Skin of body (tissue), 1 donor: ENCODE measurements at regions not wholly inside any gene's neighbourhood (a gene's known extent, or its start where the extent isn't known, plus 50 kb on each side); places are given as distances from the start of the nearest gene placed in this dataset.

Source experiments
- DNase-seq: peaks from one replicate; lab custom pipeline; 2025; lab: John Stamatoyannopoulos, UW

DNA sequence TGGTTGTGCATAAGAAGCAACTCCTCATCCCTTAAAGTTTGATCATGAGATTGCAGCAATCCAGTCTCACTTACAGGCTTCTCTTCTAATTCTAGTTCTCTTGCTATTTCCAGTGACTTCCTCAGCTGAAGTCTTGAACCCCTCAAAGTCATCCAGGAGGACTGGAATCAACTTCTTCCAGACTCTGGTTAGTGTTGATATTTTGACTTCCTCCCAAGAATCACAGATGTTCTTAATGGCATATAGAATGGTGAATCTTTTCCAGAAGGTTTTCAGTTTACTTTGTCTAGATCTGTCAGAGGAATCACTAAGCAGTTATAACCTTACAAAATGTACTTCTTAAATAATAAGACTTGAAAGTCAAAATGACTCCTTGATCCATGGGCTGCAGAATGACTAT, 81.3 kb upstream of the UBL3 start:
- DNase-seq = no peak

DNA sequence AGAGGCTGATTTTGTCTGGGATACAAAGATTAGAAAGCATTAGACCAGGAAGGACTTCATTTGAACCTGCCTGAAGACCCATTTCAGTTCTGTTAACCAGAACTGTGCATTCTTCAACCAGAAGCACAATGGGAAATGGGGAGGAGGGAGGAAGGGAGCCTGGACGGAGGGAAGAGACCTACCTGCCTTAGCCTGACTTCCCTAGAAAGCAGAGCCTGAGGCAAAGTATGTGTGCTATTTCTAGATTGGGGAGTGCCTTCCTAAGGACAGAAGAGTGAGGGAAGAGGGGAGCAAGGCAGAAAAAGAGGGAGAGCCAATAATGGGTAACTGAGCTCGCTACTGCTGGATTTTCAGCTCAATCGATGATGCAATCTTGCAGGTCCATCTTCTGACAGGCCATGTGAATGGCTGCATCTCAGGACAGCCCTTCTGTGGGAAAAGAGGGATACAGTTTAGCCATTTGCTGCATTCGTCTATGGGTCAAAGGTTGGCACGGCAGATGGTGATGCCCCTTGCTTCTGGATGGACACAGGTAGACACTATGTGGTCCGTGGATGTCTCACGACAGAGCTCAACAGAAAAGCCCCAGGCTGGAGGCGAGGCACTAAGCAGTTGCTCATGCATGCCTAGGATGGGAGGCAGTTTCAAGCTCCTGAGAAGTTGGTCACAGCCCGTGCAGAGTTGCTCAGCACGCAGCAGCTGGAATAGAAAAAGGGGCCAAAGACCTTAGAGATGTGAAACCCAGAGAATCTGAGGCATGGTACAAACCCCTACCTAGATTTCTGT, 78.8 kb upstream of the UBL3 start:
- no peak for DNase-seq

DNA sequence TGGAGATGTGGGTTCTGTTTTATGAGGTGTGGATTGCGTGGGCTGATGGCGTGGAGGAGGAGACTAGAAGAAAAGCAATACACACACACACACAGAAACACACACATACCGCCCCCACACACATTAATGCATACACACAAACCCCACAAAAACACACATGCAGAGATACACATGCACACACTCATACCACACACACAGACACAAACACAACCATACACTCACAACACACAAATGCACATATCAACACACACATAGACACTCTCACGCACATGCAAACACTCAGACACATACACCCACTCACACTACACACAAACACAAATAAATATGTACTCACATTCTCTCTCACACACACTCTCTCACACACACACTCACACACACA, 75.7 kb upstream of the UBL3 start:
- no peak for DNase-seq

DNA sequence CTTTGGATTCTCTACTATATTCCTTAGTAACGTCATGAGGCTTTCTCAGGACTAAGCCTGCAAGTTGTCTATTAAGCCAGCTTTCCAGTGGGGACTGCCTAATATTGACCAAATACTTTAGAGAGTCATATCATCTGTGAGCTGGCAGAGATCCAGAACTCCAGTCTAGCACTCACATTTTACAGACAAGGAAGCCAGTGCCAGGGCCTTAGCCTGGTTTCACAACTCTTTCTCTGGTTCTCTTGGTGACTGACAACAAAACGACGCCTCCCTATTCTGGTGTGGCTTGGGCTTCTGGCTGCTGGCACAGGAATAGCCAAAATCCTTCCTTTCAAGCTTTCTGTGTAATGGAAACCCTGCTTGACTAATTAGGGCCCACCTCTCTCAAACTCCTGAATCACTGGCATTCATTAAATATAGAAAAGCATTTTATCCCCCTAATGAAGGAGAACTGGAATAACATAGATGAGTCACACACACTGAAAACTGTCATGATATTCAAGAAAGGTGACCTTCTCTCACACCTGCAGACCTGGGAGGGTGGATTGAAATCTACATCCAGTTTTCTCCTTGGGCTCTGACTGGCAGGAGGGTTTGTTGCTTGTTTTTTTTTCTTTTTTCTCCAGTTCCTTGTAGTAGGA, 75.2 kb upstream of the UBL3 start:
- DNase-seq = peak; percentile 12

DNA sequence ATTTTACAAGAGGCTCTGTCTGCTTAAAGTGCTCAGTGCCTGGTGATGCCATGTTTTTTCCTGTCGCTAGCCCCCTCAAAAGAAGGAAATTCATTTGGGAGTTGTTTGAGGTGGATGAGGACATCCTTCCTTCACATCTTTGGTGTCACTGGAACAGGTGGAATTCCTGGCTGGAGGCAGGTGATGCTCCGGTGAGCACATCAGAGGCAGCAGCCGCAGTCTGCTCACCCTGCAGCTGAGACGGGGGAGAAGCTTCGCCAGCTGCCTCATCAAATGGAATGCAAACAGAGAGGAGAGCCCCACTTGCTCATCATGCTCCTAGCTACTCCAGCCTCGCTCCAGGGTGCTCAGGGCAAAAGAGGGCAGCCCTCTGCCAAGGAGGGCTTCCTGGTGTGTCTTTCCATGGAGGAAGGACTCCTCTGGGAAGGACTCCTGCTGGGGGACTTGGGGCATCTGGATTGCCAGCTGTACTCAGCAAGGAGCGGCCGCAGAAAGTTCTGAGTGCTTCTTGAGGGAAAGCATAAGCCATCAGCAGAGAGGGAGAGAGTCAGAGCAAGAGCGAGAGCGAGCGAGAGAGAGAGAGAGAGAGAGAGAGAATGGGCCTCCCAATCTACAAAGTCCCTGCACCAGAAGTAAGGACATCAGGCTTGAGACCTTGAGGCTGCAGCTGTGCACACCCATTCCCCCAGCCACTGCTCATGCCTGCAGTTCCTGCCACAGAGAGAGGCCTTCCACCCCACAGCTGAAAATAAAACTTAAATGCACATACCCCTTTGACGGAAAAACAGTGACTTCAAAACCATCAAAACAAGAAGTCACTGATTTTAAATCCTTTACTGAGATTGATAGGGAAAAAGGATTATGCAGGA, 74.3 kb upstream of the UBL3 start:
- no peak for DNase-seq

DNA sequence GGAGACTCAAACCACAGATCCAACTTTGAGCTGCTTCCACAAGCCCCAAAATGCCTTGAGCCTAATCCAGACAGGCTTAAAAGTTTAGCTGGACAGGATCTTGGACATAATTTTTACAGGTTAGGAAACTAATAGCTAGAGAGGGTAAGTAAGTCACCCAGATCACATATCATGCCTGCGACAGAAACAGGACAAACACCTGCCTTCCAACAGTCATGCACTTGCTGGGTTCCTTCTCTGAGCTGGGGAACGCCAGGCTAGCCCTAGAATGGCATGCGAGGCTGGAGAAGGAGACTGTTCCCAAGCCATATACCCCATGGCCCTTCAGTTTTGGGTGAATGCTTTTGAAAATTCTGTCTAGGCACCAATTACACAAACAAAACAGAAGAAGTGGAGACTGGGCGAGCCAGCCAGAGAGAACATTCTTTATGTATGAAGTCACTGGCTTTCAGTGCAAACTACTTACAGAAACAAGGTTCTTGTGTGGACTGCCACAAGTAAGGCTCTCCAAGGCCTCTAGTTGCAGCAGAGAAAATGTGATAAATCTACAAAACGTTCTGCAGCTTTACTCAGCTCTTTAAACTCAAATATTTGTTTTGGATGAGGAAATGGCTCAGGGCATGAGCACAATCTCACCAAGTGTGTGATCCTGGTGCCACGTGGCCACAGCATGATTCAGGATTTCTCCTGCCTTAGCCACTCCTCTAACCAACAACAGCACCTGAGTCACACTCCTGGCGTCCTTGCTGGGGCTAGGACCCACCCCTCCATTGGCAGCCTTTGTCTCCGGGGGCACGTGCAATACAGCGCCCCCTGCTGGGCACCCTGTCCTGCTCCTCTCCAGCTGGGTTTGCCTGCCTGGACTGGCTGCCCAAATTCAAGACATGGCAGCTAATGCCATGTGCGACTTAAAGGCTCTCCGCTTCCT, 73.4 kb upstream of the UBL3 start:
- peak; percentile 82 for DNase-seq

DNA sequence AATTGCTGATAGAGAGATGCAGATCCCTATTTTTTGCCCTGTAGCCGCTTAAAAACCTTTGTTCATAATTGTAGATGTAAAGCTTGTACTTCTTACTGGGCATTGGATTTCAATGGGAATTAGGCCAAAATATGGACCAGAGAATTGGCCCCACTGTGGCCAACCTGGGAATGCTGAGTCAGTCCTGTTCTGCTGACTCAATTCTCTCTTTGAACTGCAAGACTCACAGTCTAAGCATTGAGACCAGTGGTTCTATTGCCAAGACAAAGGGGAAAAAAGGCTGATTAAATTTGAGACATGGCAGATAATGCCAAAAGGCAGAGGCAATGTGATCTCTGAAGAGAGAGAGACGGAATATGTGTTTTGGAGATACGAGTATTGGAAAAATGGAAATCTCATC, 72.5 kb upstream of the UBL3 start:
- peak; percentile 8 for DNase-seq

DNA sequence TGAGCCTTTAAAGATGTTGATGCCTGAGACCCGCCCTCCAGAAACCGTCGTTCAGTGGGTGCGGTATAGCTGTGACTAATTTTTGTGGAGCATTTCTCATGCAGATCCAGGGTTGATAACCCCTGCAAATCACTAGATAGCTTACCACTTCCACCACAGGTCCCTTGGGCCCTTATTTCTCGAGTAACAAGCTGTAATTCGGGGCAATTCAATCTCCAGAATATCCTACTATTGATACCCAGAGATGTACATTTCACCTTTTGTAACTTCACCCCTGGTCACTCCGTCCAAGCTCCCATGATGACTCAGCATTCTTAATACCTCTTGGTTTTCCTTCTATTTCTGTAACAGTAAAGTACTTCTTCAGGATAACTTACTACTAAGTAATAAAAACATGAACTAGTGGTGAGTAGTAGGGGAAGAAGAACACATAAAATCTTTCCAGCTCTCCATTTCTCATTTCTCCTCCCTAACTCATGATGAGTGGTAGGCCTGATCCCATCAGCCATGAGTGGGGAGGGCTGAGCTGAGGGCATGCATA, 71.9 kb upstream of the UBL3 start:
- DNase-seq = no peak

DNA sequence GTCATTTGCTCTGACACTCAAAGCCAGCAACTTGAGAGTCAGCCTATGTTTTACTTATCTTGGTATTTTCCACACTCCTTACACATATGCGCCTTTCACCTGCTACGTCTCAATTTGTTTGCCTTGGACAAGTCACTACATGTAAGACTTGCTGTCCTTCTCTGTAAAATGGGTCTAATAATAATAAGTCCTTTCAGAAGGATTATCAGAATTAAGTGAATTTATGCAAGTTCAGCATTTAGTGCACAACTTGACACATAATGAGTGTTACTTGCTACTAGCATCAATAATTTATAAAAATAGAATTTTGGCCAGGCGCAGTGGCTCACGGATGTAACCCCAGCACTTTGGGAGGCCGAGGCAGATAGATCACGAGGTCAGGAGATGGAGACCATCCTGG, 71.1 kb upstream of the UBL3 start:
- DNase-seq = no peak

DNA sequence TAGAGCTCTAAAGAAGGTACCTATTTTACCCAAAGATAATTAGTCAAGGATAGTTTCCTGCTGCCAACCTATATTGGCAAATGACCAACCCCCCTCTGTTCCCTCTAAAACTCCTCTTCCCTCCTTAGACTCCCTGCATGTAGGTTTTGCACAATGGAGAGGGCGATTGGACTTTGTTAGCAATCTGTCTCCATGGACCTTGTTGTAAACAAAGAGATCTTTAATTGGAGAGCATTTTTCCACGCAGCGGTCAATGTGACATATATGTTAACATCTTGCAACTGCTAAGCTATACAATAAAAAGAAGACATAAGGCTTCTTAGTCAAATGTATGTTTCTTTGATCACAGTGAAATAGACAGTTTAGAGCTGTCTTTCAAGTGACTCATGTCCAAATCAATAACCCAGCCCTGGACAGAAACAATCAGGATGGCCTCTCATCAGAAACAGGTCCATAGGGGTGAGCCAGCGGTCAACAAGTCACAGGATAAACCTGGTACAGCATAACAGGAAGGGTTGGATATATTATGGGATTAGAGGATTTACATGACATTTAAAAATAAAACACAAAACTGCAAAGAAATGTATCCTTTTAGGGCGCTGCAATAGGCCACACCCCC, 69.7 kb upstream of the UBL3 start:
- no peak for DNase-seq

DNA sequence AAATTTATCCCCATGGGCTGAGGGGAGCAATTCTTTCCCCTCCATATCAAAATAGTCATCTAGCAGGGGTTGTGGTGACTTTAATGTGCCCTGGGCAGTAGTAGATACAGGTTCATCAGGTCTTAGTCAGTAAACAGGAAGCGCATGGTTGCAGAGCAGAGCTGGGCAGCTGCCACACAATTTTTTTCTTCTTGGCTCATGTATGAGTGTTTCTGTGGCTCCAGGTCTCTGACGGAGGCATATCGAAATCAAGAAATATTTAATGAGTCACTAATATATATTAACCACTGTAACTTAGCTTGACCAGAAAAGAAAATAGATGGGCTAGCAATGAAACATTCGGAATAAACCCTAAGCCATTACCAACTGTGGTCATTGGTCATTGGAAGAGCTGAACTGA, 68.4 kb upstream of the UBL3 start:
- no peak for DNase-seq

DNA sequence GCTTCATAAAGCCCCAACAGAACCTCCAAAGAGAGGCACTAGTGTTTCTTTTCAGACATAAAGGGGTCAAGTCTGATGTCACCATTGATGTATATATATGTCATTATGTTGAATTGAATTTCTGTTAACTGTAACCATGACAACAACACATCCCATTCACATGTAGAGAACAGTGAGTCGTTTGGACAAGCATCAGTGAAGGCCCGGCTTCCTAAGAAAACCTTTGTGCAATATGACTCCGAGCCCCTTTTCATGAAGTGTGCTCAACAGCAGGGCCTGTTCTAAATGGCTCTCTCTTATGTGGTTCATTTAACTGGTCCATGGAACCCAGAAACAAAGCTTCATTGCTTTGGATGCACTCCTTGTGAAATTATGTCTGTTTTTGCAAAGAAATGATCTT, 67.2 kb upstream of the UBL3 start:
- DNase-seq = peak; percentile 14

DNA sequence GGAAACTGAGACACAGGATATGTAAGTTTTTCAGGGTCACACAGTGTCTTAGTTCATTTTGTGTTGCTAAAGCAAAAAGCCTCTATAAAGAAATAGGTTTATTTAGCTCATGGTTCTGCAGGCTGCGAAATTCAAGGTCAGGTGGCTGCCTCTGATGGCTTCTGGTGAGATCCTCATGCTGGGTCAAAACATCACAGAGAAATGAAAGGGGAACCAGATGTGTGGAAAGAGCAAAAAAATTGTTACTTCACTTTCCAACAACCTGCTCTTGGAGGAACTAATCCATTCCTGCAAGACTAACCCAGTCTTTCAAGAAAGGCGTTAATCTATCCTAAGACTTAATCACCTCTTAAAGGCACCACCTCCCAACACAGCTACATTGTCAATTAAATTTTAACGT, 64.2 kb upstream of the UBL3 start:
- DNase-seq = no peak

DNA sequence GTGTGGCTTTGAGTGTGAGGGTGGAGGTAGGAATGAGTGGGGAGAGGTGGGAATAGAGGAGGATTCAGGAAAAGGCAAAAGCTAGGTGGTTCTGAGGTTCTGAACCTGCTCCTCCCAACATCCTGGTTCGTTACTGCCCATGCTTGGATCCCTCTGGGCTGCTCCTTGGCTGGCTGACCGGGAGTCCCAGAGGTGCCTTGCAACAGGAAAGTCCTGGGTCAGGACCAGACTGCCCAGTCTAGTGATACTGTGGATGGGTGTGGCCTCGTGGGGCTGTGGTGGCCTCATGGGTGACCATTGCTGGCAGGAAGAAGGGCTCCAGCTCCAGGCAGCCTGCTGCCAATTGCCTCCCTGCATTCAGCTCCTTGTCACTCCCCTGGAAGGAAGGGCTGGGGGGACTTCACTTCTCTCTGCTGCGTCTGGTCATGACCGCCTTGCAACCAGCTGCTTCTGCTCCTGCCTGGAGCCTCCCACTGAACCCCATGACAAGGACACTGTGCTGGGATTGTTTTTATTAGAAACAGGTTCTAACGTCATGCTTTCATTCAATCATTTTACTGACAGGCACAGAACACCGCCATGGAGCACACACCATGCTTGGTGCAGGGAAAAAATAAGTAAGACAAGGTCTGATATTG, 61.5 kb upstream of the UBL3 start:
- DNase-seq = no peak

DNA sequence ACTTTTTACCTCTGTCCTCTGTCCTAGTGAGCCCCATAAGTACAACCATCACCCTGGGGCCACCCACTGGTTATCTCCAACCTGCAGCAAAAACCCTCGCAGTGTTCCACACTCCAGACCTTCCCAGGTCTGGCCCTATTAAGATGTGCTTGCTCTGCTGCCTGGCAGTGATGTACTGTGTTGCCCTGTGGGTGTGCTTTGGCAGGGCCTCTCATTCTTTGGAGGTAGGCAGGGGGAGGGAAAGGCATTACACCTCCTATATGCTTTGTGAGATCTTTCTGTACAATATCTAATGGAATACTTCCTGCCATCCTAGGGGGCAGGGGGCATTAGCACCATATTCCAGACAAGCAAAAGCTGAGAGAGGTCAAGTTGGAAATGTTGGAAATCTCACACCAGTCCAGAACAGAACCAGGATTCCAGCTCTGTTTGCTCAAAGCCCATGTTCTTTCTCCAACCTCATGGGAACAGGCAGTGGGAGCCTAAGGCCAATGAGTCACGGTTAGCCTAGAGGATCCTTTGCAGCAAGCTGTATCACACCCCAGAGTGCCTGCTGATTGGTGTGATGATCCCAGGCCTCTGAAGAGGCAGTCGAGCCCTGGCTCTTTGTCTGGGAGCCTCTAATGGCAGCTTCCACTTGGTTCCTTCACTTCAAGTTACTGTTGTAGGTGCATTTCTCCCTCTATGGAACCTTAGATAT, 59.7 kb upstream of the UBL3 start:
- DNase-seq = no peak

DNA sequence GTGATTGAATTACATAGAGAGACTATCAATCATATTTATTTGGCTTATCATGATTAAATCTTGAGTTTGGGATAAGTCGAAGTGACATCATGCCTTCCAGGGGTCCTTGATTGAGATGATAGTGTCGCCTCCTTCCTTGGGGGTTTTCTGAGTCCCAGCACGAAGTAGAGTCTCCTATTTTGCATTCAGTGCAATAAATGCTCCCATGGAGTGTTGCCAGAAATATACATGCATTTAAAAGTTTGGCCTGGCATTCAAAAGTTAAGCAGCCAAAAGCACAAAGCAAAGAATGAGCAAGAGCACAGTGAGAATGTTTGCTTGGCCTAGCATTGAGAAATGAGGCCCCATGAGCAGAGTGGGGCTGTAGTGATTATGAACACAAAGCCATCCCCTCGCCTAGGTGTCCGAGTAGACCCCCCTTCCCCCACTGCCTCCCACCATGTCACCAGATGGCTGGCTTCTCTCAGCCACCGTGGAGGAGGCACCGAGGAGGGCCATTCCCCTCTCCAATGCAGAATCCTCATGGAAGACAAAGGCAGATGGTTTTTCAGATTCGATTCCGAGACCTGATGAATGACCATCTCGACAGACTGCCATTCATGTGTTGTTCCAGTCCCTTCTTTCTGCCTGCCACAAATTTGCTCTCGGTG, 58.8 kb upstream of the UBL3 start:
- DNase-seq = peak; percentile 59

DNA sequence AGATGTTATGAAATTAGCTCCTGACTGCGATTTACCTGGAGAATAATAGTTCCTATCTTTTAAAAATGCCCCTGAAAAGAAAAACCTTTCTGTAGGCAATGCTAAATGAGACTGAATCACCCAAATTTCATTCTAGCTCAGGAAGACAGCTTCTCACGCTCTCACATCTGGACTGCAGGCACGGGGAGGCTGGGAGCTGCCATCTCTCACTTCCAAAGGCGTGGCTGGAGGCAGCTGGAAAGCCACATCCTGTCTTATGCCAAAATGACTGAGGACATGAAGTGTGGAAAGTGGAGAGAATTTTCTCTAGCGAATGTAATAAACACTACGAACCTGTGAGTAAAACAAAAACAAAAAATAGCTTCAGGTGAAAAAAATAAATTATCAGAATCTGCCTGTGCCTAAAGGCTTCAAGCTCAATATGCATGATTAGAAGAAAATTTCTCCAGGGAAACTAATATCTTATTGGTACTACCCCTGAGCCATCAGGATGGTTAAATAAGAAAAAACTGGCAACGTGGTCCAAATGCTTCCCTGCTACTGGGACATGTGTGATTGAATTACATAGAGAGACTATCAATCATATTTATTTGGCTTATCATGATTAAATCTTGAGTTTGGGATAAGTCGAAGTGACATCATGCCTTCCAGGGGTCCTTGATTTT, 58.1 kb upstream of the UBL3 start:
- peak; percentile 85 for DNase-seq

DNA sequence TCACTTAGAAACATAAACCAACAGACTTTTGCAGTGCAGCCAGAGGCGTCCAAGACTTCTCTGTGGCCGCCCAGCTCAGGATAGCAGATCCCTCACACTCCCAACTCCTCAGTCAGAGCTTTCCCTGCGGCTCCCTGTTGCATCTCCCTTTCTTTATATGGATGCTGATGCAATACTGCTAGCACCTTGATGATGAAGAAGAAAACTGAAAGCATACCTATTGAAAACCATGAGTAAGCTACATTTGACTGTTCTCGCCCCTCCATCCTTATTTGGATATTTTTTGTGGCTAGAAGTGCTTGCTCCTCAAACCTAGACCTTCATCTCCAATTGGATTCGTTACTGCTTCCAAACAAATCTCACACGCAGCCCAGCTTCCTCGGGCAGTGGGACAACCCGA, 57.3 kb upstream of the UBL3 start:
- peak; percentile 8 for DNase-seq
